Stimulated activated CD4-positive, alpha-beta T cell treated with anti-CD3 and anti-CD28 coated beads, Interleukin-2, amount 100 ng/mL, for 48 hours (primary cell): ENCODE measurements at regions not wholly inside any gene's neighbourhood (a gene's known extent, or its start where the extent isn't known, plus 50 kb on each side); places are given as distances from the start of the nearest gene placed in this dataset.
"Not testable (repeated sequence)": the region's sequence is repeated elsewhere in the genome, so short reads cannot be mapped to it uniquely, and the experiment has no call there.

ENCODE experiments used
- DNase-seq, 2 donors: peaks; one replicate each; pipeline ENCODE4 v3.0.0-alpha.2; 2020

DNA sequence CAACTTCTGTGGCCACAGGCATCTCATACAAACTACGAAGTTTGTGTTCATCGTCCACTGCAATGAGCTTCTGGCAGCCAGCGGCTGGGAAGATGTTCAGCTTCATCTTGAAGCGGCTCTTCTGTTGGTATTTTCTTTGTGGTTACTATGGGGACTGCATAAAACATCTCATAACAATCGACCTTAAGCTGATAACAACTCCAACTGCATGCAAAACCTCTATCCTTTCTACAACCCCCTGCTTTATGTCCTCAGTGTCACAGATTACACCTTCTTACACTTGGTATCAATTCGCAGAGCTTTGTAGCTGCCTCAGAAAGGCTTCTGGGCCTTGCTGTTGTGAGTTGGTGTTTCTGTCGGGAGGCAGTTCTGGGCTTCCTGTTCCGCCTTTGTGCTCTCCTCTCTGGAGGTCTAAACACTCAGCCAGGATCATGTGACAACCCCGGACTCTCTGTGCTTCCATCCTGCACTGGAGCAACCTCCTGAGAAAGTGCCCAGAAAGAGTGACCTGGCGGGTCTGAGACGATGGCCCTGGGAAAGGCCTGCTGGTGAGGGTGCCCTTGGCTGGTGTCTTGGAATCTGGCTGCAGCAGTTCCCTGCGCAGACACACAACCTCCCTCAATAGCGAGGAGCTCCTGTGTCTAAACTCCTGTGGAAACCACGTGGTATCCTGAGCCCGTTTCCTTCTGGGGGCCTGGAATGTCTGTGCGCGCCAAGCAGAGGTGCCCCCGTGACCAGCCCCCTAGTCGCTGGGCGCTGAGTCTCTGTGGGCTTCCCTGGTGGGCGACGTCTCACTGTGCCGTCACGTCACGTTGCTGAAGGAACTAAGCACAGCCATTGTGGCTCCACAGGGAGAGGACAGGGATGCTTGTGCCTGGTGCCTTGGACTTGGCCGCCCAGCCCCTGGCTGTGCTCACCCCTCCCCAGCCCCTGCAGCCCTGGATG lies 339.6 kb downstream of the ADGRD1 start:
- not testable (repeated sequence) for DNase-seq

DNA sequence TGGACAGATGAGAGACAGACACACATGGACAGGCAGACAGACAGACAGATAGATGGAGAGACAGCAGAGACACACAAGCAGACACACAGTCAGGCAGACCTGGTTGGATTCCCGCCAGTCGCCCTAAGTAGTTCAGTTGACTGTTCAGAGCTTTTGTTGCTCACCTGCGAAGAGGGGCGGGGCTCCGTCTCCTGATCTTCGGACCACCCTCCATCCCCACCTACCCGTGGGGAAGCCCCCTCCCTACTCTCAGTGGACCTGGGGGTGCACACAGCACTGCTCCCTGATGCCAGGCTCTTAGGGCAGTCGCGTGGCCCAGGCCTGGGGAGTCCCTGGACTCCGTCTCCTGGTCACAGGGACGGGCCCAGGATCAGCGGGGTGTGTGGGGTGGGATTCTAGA lies 341.0 kb downstream of the ADGRD1 start:
- not testable (repeated sequence) for DNase-seq

DNA sequence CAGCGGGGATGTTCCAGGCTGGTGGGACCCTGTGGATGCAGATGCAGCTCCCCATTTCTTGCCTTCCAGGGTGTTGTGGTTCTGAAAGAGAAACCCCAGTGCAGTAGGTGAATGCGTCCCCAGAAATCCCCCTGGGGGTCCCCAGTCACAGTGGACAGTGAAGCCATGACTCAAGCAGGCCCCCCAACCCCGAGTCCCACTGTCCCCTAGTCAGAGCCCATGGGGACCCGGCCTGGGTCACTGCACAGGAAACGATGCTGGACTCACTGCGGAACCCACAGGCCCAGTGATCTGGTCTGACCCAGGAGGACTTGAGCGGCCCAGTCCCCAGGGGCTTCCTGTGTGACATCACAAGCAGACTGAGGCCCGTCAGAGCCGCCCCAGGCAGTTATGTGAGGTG lies 341.4 kb downstream of the ADGRD1 start:
- DNase-seq: not testable (repeated sequence)

DNA sequence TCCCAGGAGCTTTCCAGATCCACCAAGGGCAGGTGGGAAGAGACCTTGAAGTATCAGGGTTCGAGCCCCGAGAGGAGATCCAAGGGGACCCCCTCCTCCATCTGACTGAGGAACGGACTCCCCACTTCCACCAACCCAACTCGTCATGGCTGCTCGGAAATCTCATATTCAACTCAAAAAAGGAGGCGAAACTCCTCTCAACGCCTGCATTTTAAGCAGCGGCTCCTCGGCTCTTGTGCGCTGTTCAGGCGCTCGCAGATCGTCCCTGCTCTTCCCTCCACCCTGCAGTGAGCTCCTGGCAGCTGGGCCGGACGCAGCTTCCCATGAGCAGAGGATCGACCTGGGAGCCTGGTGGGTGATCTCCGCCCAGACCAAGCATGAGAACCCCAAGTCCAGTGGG lies 341.9 kb downstream of the ADGRD1 start:
- not testable (repeated sequence) for DNase-seq

DNA sequence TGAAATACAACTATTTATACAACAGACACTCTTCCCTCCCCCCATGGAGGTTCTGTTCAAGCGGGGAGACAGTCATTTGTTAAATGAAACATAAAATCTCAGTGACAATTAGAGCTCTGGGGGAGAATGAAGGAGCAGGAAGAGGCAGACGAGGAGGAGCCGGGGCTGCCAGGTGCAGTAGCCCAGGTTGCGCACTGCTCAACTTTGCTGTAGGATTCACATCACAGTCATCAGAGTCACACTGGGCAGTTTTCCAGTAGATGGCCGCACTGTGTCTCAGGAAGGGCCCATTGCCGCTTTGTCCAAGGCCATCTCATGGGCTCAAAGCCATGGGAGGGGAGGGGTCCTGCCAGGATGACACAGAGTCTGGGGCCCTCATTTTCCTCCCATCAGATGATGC lies 342.4 kb downstream of the ADGRD1 start:
- not testable (repeated sequence) for DNase-seq

DNA sequence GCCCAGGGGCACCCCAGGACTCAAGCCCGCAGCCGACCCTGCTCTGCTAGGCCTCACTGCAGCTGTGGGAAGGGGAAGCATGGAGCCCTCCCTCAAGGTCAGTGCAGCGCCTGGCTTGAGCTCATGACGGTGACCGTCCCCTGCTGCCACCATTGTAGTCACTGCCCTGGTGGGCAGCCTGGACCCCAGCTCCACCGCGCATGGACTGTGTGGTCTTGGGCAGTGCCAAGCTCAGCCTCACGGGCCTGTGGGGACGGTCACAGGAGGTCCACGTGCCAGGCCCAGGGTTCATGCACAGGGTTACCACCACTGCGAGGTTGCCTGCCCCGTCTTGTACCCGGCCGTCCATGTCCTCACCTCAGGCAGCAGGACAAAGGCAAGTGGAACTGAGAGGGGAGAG lies 342.9 kb downstream of the ADGRD1 start:
- DNase-seq: not testable (repeated sequence)

DNA sequence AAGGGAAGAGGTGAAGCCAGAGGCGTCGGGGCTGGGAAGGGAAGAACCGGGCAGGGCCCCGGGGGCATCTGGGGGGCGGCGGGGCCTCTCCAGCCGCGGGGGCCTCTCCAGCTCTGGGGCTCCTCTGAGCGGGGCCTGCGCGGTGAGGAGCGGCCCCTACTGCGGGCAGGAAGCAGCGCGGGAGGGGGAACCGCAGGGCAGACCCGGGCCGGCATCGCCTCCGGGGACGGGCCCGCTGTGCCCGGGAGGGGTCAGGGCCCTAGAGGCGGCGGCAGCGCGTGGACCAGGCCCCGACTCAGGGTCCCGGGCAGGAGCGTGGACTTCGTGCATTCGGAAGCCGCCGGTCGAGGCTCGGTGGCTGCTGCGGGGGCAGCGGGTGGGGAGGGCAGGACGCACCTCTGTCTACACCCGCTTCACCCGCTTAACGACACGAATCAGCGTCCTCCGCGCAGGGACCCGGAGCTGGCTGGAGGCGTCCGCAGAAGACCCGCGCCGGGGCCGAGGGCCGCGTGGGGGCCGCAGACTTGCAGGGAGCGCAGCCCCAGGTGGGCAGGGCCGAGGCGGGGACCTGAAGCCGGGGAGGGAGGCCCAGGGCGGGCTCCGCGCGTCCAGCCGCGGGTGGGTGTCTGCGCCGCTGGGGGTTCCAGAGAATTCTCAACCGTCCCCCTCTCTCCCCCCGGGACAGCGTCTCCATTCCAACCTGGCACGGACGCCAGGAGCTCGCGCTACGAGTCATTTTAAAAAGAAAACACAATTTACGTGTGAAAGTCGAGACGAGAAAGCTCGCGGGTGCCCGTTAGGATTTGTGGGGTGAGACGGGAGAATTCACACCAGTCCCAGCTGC lies 345.0 kb downstream of the ADGRD1 start:
- DNase-seq: not testable (repeated sequence)

DNA sequence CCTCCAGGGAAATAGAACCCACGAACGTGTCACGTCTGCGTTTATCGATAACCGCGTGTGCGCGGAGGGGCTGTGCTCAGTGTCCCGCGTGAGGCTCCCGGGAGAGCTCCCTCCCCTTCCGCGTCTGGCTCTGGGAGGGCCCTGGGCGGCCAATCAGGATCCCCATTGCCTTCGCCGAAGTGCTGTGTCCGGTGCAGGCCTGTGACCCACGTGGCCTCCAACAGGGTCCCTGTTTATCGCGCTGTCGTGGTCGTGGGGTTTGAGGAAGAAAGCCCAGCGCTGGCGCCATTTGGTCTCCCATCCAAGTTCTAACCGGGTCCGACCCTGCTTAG lies 345.6 kb downstream of the ADGRD1 start:
- DNase-seq: not testable (repeated sequence)

DNA sequence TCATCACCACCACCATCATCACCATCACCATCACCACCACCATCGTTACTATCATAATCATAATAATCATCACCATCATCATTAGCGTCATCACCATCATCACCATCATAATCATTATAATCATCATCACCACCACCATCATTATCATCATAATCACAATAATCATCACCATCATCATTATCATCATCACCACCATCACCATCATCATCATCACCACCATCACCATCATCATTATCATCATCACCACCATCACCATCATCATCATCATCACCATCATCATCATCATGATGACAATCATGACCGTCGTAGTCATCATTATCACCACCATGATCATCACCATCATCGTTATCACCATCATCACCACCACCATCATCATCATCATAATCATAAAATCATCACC lies 349.9 kb downstream of the ADGRD1 start:
- DNase-seq: not testable (repeated sequence)

DNA sequence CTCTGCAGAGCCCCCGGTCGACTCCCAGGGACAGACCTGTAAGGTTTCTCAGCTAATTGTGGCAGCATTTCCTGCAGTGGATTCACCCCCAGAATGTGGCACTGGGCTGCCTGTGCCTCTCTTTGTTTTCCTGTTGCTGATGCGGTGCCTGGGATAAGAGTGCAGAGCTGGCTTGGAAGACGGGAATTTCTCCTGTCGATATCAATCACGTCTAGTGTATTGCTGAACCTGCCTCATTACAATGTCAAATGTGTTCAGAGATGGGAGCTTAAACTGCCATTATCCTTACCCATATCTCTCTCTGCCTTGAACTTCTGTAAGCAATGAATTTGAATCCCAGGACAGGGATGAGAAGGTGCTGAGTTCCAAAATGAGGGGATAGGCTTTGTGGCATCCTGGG lies 350.9 kb downstream of the ADGRD1 start:
- not testable (repeated sequence) for DNase-seq

DNA sequence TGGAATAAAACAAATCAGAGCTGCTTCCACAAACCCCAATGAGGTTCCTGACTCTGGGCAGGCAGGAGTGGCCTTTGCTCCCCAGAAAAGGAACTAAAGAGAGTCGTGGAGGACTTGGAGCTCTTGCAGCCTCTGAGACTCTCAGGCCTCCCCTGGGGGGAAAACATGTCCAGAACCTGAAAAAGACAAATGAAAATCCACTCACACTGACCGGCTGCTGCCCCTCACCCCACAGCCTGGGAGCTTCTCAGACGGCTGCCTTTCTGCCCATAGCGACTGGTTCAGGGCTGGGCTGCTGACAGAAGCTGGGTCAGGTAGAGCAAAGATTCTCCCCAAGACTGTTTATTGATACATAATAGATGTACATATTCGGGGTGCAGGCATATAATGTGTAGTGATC lies 356.0 kb downstream of the ADGRD1 start:
- no peak for DNase-seq

DNA sequence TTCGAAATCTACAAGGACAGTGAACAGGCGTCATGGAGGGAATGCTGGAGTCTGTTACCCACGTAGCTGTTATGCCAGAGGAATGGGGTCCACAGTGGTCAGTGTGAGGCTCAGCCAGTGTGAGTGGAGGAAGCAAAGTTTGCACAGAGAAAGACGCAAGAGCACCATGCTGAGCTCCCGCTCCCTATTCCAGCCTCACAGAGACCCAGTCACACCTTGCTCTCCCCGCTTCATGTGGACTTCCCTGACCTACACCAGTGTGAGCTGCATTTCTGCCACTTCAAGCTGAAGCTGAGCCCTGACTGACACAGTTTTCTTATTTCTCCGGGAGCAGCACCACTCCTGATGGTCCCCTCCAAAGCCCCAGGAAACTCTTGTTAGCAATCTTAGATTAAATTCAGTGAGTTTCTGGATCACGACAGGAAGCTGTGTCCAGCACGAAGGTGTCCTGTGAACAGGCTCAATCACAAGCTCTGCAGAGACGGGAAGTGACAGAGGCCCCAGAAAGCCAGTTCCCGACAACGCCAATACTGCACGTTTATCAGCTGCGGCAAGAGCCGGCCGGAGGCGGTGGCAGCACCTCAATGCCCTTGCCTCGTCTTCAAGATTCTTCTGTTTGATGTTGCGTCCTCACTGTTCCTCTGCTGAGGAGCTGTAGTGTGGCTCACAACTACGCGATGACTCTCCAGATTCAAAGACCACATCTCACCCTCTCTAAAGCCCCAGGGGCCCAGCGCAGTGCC lies 356.7 kb downstream of the ADGRD1 start:
- DNase-seq: not testable (repeated sequence)

DNA sequence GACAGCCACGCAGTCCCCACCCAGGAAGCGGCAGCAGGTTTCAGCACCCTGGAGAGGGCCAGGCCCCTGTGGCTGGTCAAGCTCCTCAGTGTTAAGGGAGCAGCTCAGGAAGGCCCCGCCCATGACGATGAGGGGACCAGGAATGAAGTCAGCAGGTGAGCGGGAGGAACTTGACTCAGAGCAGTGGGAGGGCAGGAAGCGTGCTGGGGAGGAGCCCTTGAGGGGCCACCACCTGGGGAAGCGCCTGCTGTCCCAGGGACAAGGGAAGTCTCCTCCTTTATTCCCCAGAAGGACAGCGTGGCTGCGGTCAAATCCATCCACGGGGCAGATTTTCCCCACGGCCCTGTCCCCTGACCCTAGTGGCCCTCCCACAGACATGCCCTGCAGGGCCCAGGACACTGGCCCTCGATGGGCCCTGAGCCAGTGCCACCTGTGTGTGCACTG lies 357.6 kb downstream of the ADGRD1 start:
- peak in 1 of 2 donors; percentile 4 for DNase-seq

DNA sequence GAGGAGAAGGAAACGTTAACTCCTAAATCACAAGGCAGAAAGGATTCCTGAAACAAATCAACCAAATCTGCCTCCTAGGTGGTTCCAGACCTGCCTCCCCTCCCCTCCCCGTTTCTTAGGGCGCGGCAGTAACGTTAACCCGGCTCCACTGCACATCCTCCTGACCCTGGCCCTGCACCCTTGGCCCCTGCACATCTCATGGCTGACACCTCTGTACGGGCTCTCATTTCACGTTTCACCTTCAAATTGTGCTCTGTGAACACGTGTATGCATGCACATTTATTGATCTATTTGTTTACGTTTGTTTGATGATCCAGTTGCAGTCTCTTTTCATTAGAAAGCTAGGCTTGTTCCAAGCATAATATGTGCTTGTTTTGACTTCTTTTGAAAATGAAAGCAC lies 358.1 kb downstream of the ADGRD1 start:
- DNase-seq: no peak

DNA sequence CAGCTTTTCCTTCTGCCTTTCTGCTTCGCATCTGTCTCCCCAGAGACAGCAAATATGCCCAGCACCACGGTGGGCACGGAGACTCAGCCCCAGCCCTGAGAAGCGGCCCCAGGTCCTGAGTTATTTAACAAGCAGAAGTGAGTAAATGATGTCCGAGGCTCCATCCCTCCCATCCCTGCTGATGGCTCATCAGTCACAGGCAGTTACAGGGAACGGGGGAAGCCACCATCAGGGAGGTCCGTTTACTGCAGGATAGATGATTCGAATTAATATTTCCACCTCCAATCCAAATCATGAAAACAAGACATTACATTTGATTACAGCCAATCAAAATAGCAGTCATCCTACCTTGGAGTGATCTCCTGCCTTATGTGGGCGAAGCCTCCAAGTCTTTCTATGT lies 358.7 kb downstream of the ADGRD1 start:
- DNase-seq: not testable (repeated sequence)

DNA sequence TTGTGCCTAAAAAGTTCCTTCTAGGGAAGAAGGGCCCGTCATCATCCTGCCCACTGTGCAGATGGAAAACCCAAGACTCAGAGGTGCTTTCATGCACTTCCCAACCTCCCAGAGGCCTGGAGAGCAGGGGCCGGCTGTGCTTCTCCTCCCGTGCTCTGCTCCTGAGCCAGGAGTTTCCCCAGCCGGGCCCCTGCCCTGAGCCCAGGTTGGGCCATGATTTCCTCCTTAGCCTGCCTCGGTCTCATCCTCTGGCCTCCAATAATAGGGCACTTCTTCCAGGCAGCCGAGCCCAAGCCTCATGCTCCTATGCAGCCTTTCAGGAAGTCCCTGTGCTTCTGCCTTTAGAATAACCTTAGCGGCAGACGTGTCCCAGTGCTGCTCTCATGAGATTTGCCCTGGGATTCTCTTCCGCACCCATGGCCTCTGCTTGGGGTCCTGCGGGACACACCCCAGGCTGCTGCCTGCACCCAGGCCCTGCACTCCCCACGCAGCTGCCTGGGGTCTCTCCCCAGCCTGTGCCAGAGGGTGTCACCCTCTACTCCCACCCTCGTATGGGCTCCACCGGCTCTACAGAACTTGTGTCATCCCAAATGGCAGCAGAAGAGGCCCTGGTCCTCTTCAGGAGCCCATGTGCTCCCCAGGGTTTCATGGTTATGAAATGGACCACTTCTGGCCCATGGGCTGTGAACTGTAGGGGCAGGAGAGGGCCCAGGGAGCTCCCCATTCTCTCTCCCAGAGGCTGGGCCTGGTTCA lies 359.3 kb downstream of the ADGRD1 start:
- DNase-seq: no peak

DNA sequence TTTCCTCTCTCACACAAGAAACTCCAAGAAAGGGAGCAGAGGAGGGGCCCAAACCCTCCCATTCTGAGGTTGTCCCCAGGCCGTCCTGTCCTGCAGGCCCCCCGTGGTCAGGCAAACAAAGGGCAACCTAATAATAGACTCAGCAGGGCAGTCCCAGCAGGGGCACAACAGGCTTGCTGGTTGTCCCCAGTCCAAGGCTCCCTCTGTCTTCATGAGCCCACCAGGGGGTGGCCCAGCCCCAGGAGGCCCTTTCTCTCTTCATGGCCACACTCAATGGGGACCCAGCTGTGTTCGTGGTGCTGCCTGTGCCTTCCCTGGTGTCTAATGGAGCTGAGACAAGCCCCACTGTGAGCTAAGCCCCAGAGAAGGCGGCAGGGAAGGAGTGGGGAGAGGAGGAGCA lies 359.9 kb downstream of the ADGRD1 start:
- DNase-seq: no peak

DNA sequence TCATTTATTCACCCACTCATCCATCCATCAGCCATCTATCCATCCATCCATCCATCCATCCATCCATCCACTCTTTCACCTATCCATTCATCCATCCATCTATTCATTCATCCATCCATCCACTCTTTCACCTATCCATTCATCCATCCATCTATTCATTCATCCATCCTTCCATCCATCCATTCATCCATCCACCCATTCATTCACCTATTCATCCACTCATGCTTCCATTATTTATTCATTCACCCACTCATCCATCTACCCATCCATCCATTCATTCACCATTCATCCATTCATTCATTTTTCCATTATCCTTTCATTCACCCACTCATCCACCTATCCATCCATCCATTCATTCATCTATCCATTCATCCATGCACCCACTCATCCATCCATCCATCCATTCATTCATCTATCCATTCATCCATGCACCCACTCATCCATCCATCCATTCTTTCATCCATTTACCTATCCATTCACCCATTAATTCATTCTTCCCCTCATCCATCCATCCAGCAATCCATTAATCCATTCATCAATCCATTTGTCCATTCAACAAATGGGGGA lies 360.9 kb downstream of the ADGRD1 start:
- DNase-seq: no peak

DNA sequence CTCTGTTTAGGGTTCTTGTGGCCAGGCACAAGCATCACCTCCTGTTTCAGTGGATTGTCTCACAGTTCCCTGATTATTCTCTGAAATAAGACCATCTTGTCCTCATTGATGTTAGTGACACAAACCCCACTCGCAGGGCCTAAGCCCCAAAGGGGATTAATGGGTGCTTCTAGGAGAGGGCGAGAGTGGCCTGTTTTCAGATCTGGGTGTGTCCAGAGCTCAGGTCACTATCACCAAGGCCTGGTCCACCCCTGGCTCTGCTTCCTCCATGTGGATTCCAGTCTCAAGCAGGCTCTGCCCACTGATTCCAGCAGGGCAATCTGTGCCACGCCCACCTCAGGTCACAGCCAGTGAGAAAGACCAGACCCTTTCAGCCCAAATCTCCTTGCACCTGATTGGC lies 361.9 kb downstream of the ADGRD1 start:
- no peak for DNase-seq

DNA sequence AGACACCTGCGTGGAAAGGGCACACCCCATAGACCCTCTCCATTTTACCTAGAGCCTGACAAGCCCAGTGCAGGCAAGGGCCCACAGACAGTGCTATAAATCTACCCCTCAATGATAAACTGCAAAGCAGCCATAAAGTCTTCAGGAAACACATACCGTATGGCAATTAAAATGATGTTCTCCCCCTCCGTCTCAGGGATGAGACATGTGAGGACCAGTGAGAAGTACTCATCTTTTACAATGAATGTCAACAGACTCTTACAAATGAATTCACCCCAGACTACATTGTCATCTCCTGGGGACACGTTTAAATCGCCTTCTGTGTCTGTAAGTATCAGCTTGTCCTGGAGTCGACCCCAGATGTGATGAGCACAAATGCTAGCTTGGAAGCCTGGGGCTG lies 362.7 kb downstream of the ADGRD1 start:
- no peak for DNase-seq

DNA sequence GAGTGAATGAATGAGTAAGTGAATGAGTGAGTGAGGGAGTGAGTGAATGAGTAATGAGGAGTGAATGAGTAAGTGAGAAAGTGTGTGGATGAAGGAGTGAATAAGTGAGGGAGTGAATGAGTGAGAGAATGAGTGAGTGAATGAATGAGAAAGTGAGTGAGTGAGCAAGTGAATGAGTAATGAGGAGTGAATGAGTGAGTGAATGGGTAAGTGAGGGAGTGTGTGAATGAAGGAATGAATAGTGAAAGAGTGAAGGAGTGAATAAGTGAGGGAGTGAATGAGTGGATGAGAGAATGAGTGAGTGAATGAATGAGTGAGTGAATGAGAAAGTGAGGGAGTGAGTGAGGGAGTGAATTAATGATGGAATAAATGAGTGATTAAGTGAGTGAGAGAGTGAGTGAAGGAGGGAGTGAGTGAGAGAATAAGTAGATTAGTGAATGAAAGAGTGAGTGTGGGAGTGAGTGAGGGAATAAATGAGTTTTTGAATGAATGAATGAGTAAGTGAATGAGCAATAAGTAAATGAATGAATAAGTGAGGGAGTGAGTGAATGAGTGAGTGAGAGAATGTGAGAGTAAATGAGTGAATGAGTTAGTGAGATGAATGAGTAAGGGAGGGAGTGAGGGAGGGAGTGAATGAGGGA lies 364.5 kb downstream of the ADGRD1 start:
- no peak for DNase-seq
